ENCODE measurements at regions not wholly inside any gene's neighbourhood (a gene's known extent, or its start where the extent isn't known, plus 50 kb on each side); places are given as distances from the start of the nearest gene placed in this dataset.
"Not testable (repeated sequence)": the region's sequence is repeated elsewhere in the genome, so short reads cannot be mapped to it uniquely, and the experiment has no call there.

GRCh38 chr10:9895453-9895852, 1122.2 kb upstream of the CELF2 start:
- no peak for DNase-seq (ENCODE audit: low read depth, low spot score)

GRCh38 chr10:9895981-9896380, 1121.7 kb upstream of the CELF2 start:
- DNase-seq (ENCODE audit: low read depth, low spot score) = no peak

GRCh38 chr10:9898633-9899395, 1118.9 kb upstream of the CELF2 start:
- no peak for DNase-seq (ENCODE audit: low read depth, low spot score)

DNA sequence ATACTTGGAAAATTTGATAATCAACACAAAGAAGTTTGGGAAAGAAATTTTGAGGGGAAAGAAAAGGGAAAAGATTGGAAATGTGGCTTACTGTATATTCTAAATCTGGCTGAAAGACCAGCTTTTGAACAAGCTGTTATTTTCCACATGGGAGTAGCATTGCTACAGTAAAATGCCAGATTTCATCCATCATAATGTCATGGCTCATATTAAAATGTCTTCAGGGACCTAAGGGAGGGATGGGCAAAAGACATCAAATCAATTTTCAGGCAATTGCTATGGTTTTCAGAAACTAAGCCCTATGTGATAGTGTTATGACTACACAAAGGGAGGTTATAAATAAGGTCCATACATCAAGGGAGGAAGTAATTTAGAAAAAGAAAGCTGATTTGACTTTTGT, 1116.9 kb upstream of the CELF2 start:
- DNase-seq (ENCODE audit: low read depth, low spot score) = no peak

DNA sequence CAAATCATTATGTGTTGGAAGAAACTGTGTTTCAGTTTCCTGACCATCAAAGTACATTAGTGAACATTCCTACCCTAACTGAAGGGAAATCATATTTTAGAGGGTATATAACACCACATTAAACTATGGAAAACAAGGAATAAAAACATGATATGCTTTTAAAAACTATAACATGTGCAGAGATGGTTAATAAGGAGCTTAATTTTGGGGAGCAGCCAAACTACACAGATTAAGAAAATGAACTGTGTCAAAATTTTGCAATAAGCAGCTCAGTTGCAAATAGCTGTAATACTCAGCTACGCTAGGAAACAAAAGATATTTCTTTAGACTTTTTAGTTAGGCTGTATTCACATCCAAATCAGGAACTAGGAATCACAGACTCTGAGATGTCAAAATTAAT, 1115.7 kb upstream of the CELF2 start:
- DNase-seq (ENCODE audit: low read depth, low spot score) = no peak

GRCh38 chr10:9910446-9910845, 1107.2 kb upstream of the CELF2 start:
- DNase-seq (ENCODE audit: low read depth, low spot score) = no peak

DNA sequence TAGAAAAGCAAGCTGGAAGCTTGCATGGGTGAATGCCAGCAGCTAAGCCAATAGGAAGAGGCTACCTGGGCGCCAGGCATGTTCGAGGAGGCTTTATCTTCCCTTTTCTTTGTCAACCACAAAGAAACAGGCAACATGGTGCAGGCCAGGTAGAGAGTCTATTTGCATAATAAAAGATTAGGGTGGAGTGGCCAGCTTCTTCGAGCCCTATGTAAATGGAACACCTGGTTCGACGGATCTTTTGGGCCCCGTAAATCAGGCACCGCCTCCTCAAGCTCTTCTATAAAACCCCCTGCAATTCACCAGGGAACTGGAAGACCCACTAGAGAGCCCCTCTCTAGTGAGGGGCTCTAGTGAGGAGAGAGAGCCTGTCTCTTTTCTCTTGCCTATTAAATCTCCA, 1106.2 kb upstream of the CELF2 start:
- DNase-seq (ENCODE audit: low read depth, low spot score) = peak; percentile 83

GRCh38 chr10:9913876-9914514, 1103.7 kb upstream of the CELF2 start:
- DNase-seq (ENCODE audit: low read depth, low spot score) = no peak

GRCh38 chr10:9921544-9921943, 1096.1 kb upstream of the CELF2 start:
- DNase-seq (ENCODE audit: low read depth, low spot score) = no peak

- no peak for DNase-seq (ENCODE audit: low read depth, low spot score)
Measured at GRCh38 chr10:9922126-9922870, 1095.4 kb upstream of the CELF2 start.

DNA sequence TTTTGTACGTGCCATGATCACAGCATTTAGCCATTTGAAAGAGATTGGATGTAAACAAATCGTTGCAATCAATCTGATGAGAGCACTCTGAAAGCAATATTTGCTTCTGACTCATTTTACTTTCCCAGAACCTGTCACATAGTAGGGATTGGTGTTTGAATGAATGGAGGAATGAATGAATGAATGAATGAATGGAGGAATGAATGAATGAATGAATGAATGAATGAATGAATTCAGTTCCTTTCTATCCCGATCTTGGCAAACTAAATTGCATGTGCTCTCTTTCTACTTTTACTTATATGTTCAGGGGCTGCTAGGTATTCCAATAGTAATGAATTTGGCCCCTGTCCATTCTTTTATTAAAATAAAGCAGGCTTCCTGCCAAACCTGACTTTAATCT, 1091.7 kb upstream of the CELF2 start:
- DNase-seq (ENCODE audit: low read depth, low spot score) = no peak

- no peak for DNase-seq (ENCODE audit: low read depth, low spot score)
Measured at GRCh38 chr10:9926881-9927280, 1090.8 kb upstream of the CELF2 start.

DNA sequence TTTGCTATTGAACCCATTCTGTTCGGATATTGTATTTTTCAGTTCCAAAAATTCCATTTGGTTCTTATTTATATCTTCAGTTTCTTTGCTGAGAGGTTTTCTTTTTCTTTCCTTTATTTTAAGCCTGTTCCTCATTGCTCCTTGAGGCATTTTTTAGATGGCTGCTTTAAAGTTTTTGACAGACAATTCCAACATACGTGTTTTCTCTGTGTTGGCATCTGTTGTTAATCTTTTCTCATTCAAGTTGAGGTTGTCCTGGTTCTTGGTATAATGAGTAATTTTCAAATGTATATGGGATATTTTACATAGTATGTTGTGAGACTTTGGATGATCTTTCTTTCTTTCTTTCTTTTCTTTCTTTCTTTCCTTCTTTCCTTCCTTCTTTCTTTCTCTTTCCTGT, 1078.0 kb upstream of the CELF2 start:
- DNase-seq (ENCODE audit: low read depth, low spot score) = no peak

DNA sequence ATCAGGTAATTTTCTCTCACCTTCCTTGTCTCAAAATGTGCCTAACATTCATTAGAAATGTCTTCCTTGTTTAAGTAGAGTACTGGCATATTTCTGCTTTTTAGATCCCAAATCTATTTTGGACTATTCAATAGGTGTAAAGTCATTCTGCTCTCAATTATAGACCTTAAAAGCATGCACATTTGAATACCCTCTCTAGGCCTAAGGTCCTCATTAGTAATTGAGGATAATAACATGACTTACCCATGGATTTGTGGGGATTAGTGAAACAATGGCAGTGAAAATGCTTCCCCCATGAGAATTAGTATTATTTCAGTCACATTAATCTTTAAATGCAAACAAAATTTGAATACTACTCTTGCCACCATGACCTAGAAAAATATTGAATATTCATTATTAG, 1073.0 kb upstream of the CELF2 start:
- DNase-seq (ENCODE audit: low read depth, low spot score) = no peak

GRCh38 chr10:9950070-9950469, 1067.6 kb upstream of the CELF2 start:
- no peak for DNase-seq (ENCODE audit: low read depth, low spot score)

DNA sequence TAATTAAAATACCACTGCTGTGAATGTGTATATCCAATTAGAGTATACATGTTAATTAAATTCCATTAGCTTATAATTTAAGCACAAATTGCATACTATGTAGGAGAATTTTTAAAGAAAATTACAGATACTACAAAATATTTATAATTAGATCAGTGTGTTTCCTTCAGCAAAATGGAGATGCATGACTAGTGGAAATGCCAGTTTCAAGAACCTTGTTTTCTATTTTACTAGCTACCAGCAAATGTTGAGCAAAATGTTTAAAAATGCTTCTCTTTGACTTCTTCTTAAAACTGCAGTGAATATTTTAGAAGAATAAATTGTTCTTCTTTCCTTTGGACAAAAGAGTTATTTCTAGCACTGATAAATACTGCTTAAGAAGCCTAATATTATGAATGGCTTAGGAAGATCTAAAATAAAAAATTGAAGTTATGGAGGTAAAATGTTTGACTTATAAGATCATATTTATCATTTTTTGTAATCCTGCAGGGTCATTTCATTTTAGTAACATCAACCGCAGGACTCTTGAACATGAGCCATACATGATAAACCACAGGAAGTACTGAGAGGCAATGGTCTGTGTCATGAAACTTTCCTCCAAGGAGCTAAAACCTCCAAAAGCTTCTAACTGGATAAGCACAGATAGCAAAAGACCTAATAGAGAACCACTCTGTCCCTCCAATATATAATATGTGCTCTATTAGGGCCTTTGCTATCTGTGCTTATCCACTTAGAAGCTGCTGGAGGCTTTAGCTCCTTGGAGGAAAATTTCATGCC, 1066.0 kb upstream of the CELF2 start:
- no peak for DNase-seq (ENCODE audit: low read depth, low spot score)

- DNase-seq (ENCODE audit: low read depth, low spot score) = no peak
Measured at GRCh38 chr10:9957351-9957750, 1060.3 kb upstream of the CELF2 start.

- DNase-seq (ENCODE audit: low read depth, low spot score) = not testable (repeated sequence)
Measured at GRCh38 chr10:9957876-9958275, 1059.8 kb upstream of the CELF2 start.

DNA sequence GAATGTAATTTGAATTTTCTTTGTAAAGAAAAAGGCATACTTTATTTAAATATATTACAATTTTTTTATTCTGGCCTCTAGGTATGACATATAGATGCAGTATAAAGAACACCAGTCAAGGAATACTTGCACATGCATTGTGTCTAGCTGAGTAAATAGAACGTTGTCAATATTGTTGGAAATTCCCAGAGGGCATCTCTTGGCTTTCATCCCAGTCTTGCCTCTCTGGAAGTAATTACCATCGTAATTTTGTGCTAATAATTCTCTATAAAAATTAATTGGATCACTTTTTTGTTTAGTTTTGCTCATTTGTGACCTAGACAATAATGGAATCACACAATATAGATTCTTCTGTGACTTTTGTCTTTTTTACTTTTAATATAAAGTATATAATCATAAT, 1052.3 kb upstream of the CELF2 start:
- no peak for DNase-seq (ENCODE audit: low read depth, low spot score)

DNA sequence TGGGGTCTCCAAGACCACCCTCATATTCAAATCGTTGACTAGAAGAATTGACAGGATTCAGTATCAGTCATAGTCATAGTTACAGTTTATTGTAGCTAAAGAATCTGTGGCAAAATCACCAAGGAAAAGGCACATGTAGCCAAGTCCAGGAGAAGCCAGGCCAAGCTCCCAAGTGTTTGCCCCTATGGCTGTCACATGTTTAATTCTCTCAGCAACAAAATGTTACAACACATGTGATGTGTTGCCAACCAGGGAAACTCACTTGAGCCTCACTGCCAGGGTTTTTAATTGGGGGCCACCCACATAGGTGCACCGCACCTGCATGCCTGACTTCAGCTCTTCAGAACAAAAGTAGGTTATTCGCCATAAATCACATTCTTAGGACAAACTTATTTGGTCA, 1030.9 kb upstream of the CELF2 start:
- no peak for DNase-seq (ENCODE audit: low read depth, low spot score)

GRCh38 chr10:9987197-9987596, 1030.5 kb upstream of the CELF2 start:
- no peak for DNase-seq (ENCODE audit: low read depth, low spot score)

- no peak for DNase-seq (ENCODE audit: low read depth, low spot score)
Measured at GRCh38 chr10:9992661-9993060, 1025.0 kb upstream of the CELF2 start.

Data from iPS DF 19.7 (cell line).